ENCODE measurements at regions not wholly inside any gene's neighbourhood (a gene's known extent, or its start where the extent isn't known, plus 50 kb on each side); places are given as distances from the start of the nearest gene placed in this dataset.

GRCh38 chr6:154893917-154894316, 101.2 kb upstream of the TIAM2 start:
- ATAC-seq = peak; percentile 84
- no peak for TF ChIP-seq ZNF70 (CRISPR knock-in tag; IDR thresholded peaks at IDR 0.05)
- peak; percentile 56 for TF ChIP-seq ISL1 (CRISPR knock-in tag; IDR thresholded peaks at IDR 0.05)

GRCh38 chr6:154894902-154895301, 100.2 kb upstream of the TIAM2 start:
- TF ChIP-seq CREB5 (CRISPR knock-in tag; IDR thresholded peaks at IDR 0.05; ENCODE audit: low read depth) = no peak
- TF ChIP-seq ZFP3 (CRISPR knock-in tag; IDR thresholded peaks at IDR 0.05) = no peak
- no peak for TF ChIP-seq TSHZ2 (CRISPR knock-in tag; IDR thresholded peaks at IDR 0.05)
- TF ChIP-seq ZC3H10 (CRISPR knock-in tag; IDR thresholded peaks at IDR 0.05) = no peak
- no peak for TF ChIP-seq SNAI2 (CRISPR knock-in tag; IDR thresholded peaks at IDR 0.05)
- no peak for TF ChIP-seq ZNF565 (CRISPR knock-in tag; conservative IDR thresholded peaks at IDR 0.05; ENCODE audit: low read depth)
- no peak for TF ChIP-seq POU6F1 (CRISPR knock-in tag; IDR thresholded peaks at IDR 0.05; ENCODE audit: borderline replicate concordance, low read depth)
- no peak for ATAC-seq

GRCh38 chr6:154895841-154896240, 99.3 kb upstream of the TIAM2 start:
- ATAC-seq = no peak
- TF ChIP-seq BACH2 (CRISPR knock-in tag; IDR thresholded peaks at IDR 0.05; ENCODE audit: borderline replicate concordance) (no peak), ISL1 (CRISPR knock-in tag; IDR thresholded peaks at IDR 0.05) (no peak), ZC3H10 (CRISPR knock-in tag; IDR thresholded peaks at IDR 0.05) (no peak), SNAI2 (CRISPR knock-in tag; IDR thresholded peaks at IDR 0.05) (no peak), TOX (CRISPR knock-in tag; IDR thresholded peaks at IDR 0.05; ENCODE audit: borderline replicate concordance) (no peak), ZNF70 (CRISPR knock-in tag; IDR thresholded peaks at IDR 0.05) (no peak), OSR1 (CRISPR knock-in tag; IDR thresholded peaks at IDR 0.05) (no peak), GLIS3 (CRISPR knock-in tag; IDR thresholded peaks at IDR 0.05) (no peak), CSDC2 (CRISPR knock-in tag; IDR thresholded peaks at IDR 0.05) (no peak), TCF4 (CRISPR knock-in tag; IDR thresholded peaks at IDR 0.05; ENCODE audit: borderline replicate concordance) (no peak), ARNTL (CRISPR knock-in tag; IDR thresholded peaks at IDR 0.05; ENCODE audit: borderline replicate concordance, low read depth) (no peak), RARB (CRISPR knock-in tag; IDR thresholded peaks at IDR 0.05) (no peak), ZNF8 (CRISPR knock-in tag; IDR thresholded peaks at IDR 0.05) (no peak), ZNF565 (CRISPR knock-in tag; conservative IDR thresholded peaks at IDR 0.05; ENCODE audit: low read depth) (no peak), POU6F1 (CRISPR knock-in tag; IDR thresholded peaks at IDR 0.05; ENCODE audit: borderline replicate concordance, low read depth) (no peak), ZFP3 (CRISPR knock-in tag; IDR thresholded peaks at IDR 0.05) (no peak), PPARA (CRISPR knock-in tag; IDR thresholded peaks at IDR 0.05; ENCODE audit: borderline replicate concordance) (no peak), PATZ1 (CRISPR knock-in tag; IDR thresholded peaks at IDR 0.05; ENCODE audit: borderline replicate concordance) (no peak), ESRRG (CRISPR knock-in tag; IDR thresholded peaks at IDR 0.05) (no peak), TSHZ2 (CRISPR knock-in tag; IDR thresholded peaks at IDR 0.05) (no peak)

Data from SK-N-SH treated with all-trans-retinoic acid at 6 μM for 48 hours (cell line).